Esophagus muscularis mucosa (tissue), 4 donors: ENCODE measurements at regions not wholly inside any gene's neighbourhood (a gene's known extent, or its start where the extent isn't known, plus 50 kb on each side); places are given as distances from the start of the nearest gene placed in this dataset.

Source experiments
- EP300 ChIP-seq: sonication (generic); formaldehyde crosslinking; IDR thresholded peaks from one replicate; pipeline ENCODE4 v1.6.1; 2017; ENCODE audit warnings: antibody characterized with exemption
- POLR2A ChIP-seq: fragments of 450-650 bp; IDR thresholded peaks from one replicate; pipeline ENCODE4 v1.6.1; 2017; ENCODE audit warnings: antibody characterized with exemption, moderate library complexity, mild to moderate bottlenecking, low read depth
- TF ChIP-seq, protein P1 (sequence below), 3 experiments: fragments of 200-600 bp in 2 of 3; fragments of 450-650 bp in 1 of 3; sonication (generic) in 2 of 3; IDR thresholded peaks; one replicate each; pipeline ENCODE4 v1.5.1; 2017 to 2019; ENCODE audit warnings: antibody characterized with exemption in 3 of 3, mild to moderate bottlenecking in 2 of 3, moderate library complexity in 1 of 3

GRCh38 chr1:166616206-166616605 is 223.1 kb upstream of the POGK start:
- TF ChIP-seq POLR2A (no peak), EP300 (no peak)
- TF ChIP-seq, protein P1, sequence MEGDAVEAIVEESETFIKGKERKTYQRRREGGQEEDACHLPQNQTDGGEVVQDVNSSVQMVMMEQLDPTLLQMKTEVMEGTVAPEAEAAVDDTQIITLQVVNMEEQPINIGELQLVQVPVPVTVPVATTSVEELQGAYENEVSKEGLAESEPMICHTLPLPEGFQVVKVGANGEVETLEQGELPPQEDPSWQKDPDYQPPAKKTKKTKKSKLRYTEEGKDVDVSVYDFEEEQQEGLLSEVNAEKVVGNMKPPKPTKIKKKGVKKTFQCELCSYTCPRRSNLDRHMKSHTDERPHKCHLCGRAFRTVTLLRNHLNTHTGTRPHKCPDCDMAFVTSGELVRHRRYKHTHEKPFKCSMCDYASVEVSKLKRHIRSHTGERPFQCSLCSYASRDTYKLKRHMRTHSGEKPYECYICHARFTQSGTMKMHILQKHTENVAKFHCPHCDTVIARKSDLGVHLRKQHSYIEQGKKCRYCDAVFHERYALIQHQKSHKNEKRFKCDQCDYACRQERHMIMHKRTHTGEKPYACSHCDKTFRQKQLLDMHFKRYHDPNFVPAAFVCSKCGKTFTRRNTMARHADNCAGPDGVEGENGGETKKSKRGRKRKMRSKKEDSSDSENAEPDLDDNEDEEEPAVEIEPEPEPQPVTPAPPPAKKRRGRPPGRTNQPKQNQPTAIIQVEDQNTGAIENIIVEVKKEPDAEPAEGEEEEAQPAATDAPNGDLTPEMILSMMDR (IDR thresholded peaks at IDR 0.05), result no peak
